ENCODE measurements at regions not wholly inside any gene's neighbourhood (a gene's known extent, or its start where the extent isn't known, plus 50 kb on each side); places are given as distances from the start of the nearest gene placed in this dataset.

- no peak for TF ChIP-seq CTCF (IDR thresholded peaks at IDR 0.05; ENCODE audit: low read depth, low read length, missing control alignments)
- DNase-seq (ENCODE audit: low read depth) = no peak
Observed at GRCh38 chr6:76701610-76702009, 629.1 kb upstream of the IMPG1 start.

GRCh38 chr6:76697585-76697984, 625.1 kb upstream of the IMPG1 start:
- no peak for TF ChIP-seq CTCF (IDR thresholded peaks at IDR 0.05; ENCODE audit: low read depth, low read length, missing control alignments)
- no peak for DNase-seq (ENCODE audit: low read depth)
- no peak overlapping the region for H3K4me3 ChIP-seq (ENCODE audit: low read depth, low read length)

More at GRCh38 chr6:76701610-76702009, 629.1 kb upstream of the IMPG1 start:
- no peak overlapping the region for H3K4me3 ChIP-seq (ENCODE audit: low read depth, low read length)

- no peak for DNase-seq (ENCODE audit: low read depth)
- no peak overlapping the region for H3K4me3 ChIP-seq (ENCODE audit: low read depth, low read length)
- no peak for TF ChIP-seq CTCF (IDR thresholded peaks at IDR 0.05; ENCODE audit: low read depth, low read length, missing control alignments)
Observed at GRCh38 chr6:76694795-76695194, 622.3 kb upstream of the IMPG1 start.

GRCh38 chr6:76684875-76685274, 612.4 kb upstream of the IMPG1 start:
- no peak for DNase-seq (ENCODE audit: low read depth)
- no peak overlapping the region for H3K4me3 ChIP-seq (ENCODE audit: low read depth, low read length)
- TF ChIP-seq CTCF (IDR thresholded peaks at IDR 0.05; ENCODE audit: low read depth, low read length, missing control alignments) = no peak

- no peak overlapping the region for H3K4me3 ChIP-seq (ENCODE audit: low read depth, low read length)
- no peak for TF ChIP-seq CTCF (IDR thresholded peaks at IDR 0.05; ENCODE audit: low read depth, low read length, missing control alignments)
- DNase-seq (ENCODE audit: low read depth) = no peak
Observed at GRCh38 chr6:76683985-76684384, 611.5 kb upstream of the IMPG1 start.

GRCh38 chr6:76682842-76683241, 610.4 kb upstream of the IMPG1 start:
- TF ChIP-seq CTCF (IDR thresholded peaks at IDR 0.05; ENCODE audit: low read depth, low read length, missing control alignments) = peak; percentile 30
- H3K4me3 ChIP-seq (ENCODE audit: low read depth, low read length) = no peak overlapping the region
- DNase-seq (ENCODE audit: low read depth) = no peak

GRCh38 chr6:76681781-76682180, 609.3 kb upstream of the IMPG1 start:
- no peak for TF ChIP-seq CTCF (IDR thresholded peaks at IDR 0.05; ENCODE audit: low read depth, low read length, missing control alignments)
- no peak for DNase-seq (ENCODE audit: low read depth)
- no peak overlapping the region for H3K4me3 ChIP-seq (ENCODE audit: low read depth, low read length)
